Keratinocyte (primary cell): ENCODE measurements at regions not wholly inside any gene's neighbourhood (a gene's known extent, or its start where the extent isn't known, plus 50 kb on each side); places are given as distances from the start of the nearest gene placed in this dataset.

ENCODE experiments used
- DNase-seq: peaks from one replicate; pipeline ENCODE4 v3.0.0-alpha.2; 2011; ENCODE audit warnings: low read depth, missing footprints, low spot score
- FAIRE-seq: peaks from 2 replicates; lab custom pipeline; 2011; peaks lifted over from hg19 to GRCh38; lab: Jason Lieb, UNC
- H2AFZ ChIP-seq: 2 replicates; pipeline ENCODE4 v1.6.0; 2012; ENCODE audit warnings: low read length, control low read depth, inconsistent platforms; ENCODE audit not compliant: control insufficient read depth
- H3K27ac ChIP-seq: 2 replicates; pipeline ENCODE4 v1.5.1; 2011; ENCODE audit warnings: low read length; ENCODE audit not compliant: control insufficient read depth, insufficient read depth
- H3K27me3 ChIP-seq: 3 replicates; pipeline ENCODE4 v1.6.0; 2011; ENCODE audit warnings: low read length; ENCODE audit not compliant: control insufficient read depth, insufficient read depth; ENCODE audit errors: extremely low read depth
- H3K36me3 ChIP-seq, 2 experiments: 2 replicates in 1 of 2; 3 replicates in 1 of 2; pipeline ENCODE4 v1.5.1; 2011; ENCODE audit warnings: low read length in 2 of 2, mild to moderate bottlenecking in 1 of 2; ENCODE audit not compliant: control insufficient read depth in 2 of 2, insufficient read depth in 2 of 2; ENCODE audit errors: extremely low read depth in 1 of 2
- H3K4me1 ChIP-seq: 3 replicates; pipeline ENCODE4 v1.5.1; 2011; ENCODE audit warnings: low read length; ENCODE audit not compliant: control insufficient read depth, insufficient read depth; ENCODE audit errors: extremely low read depth
- H3K4me2 ChIP-seq: 3 replicates; pipeline ENCODE4 v1.6.0; 2011; ENCODE audit warnings: low read depth, low read length; ENCODE audit not compliant: control insufficient read depth, insufficient read depth; ENCODE audit errors: extremely low read depth
- H3K4me3 ChIP-seq, 3 experiments: fragments of 200-600 bp in 1 of 3; sonication (generic) in 1 of 3; 2 replicates in 2 of 3; 3 replicates in 1 of 3; pipeline ENCODE4 v1.5.1; 2011 to 2016; ENCODE audit warnings: low read length in 3 of 3, mild to moderate bottlenecking in 3 of 3, control low read depth in 2 of 3, inconsistent platforms in 1 of 3, low read depth in 1 of 3, mixed read lengths in 1 of 3, mixed run types in 1 of 3, moderate library complexity in 1 of 3; ENCODE audit not compliant: control insufficient read depth in 2 of 3, insufficient read depth in 2 of 3; ENCODE audit errors: extremely low read depth in 1 of 3
- H3K79me2 ChIP-seq: 2 replicates; pipeline ENCODE4 v1.6.0; 2012; ENCODE audit warnings: low read length; ENCODE audit not compliant: control insufficient read depth, insufficient read depth
- H3K9ac ChIP-seq: 3 replicates; pipeline ENCODE4 v1.6.0; 2011; ENCODE audit warnings: low read length; ENCODE audit not compliant: control insufficient read depth, insufficient read depth; ENCODE audit errors: extremely low read depth
- H3K9me1 ChIP-seq: 3 replicates; pipeline ENCODE4 v1.6.0; 2011; ENCODE audit warnings: low read length; ENCODE audit not compliant: control insufficient read depth, insufficient read depth; ENCODE audit errors: extremely low read depth
- H3K9me3 ChIP-seq: 2 replicates; pipeline ENCODE4 v1.5.1; 2012; ENCODE audit warnings: low read depth, low read length; ENCODE audit not compliant: control insufficient read depth
- H4K20me1 ChIP-seq: 3 replicates; pipeline ENCODE4 v1.6.0; 2011; ENCODE audit warnings: low read length; ENCODE audit not compliant: control insufficient read depth, insufficient read depth; ENCODE audit errors: extremely low read depth
- EZH2 ChIP-seq: IDR thresholded peaks from one replicate; pipeline ENCODE4 v1.6.1; 2012; ENCODE audit warnings: inconsistent platforms, mild to moderate bottlenecking, low read length, moderate library complexity
- dilution Hi-C: fragments of 300-500 bp; cut with MboI; formaldehyde crosslinking; loops from one replicate; pipeline ENCODE4 v1.7.0; 2020; ENCODE audit warnings: low sequenced_read_pairs; ENCODE audit not compliant: extremely low pct_ligation_motif_present
- TF ChIP-seq, protein P1 (sequence below), 3 experiments: IDR thresholded peaks in 1 of 3; conservative IDR thresholded peaks in 1 of 3; optimal IDR thresholded peaks in 1 of 3; 2 replicates in 2 of 3; 3 replicates in 1 of 3; pipeline versions ENCODE3 to v1.5.1; 2011; ENCODE audit warnings: low read length in 3 of 3, mild to moderate bottlenecking in 3 of 3, moderate library complexity in 2 of 3, control low read depth in 1 of 3, inconsistent platforms in 1 of 3; ENCODE audit not compliant: insufficient read depth in 2 of 3; ENCODE audit errors: extremely low read depth in 1 of 3

DNA sequence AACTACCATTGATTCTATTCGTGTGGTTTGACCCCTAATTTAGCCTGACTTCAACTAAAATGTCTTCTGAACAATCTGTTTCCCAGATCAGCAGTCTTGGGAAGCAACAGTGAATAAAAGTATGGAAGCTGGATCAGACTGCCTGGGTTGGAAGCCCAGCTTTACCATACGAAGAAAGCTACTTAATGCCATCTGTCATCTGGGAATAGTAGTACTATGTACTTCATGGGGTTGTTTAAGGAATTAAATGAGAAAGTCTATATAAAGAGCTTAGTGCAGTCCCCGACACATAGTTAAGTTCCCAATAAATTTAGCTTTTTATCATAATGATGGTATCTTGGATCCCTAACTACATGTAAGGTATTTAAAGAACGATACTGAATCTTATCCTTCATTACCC lies 151.5 kb upstream of the ERCC4 start:
- DNase-seq: no peak
- no peaks in the 10 kb centered on the region for H3K9me3 ChIP-seq
- no peaks in the 10 kb centered on the region for H3K4me1 ChIP-seq
- dilution Hi-C loops: no loop called here
- FAIRE-seq: no peak
- H4K20me1 ChIP-seq: no peaks in the 10 kb centered on the region
- no peak for TF ChIP-seq EZH2
- H3K9me1 ChIP-seq: no peaks in the 10 kb centered on the region
- H3K4me3 ChIP-seq: no peak overlapping the region
- no peaks in the 10 kb centered on the region for H3K36me3 ChIP-seq
- H2AFZ ChIP-seq: no peak overlapping the region
- no peaks in the 10 kb centered on the region for H3K27me3 ChIP-seq
- no peak overlapping the region for H3K4me2 ChIP-seq
- H3K9ac ChIP-seq: no peak overlapping the region
- no peak overlapping the region for H3K27ac ChIP-seq
- H3K79me2 ChIP-seq: no peaks in the 10 kb centered on the region

DNA sequence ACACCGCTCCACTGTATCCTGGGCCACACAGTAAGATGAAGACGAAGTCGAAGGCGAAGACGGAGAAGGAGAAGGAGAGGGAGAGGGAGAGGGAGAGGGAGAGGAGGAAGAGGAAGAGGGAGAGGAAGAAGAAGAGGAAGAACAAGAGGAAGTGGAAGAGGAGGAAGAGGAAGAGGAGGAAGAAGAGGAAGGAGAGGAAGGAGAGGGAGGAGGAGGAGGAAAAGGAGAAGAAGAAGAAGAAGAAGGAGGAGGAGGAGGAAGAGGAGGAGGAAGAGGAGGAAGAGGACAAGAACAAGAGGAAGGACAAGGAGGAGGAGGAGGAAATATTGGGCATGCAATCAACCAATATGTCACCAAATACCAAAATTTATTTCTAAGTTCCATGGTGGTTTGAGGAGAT lies 149.5 kb upstream of the ERCC4 start:
- no peak overlapping the region for H2AFZ ChIP-seq
- H3K4me1 ChIP-seq: no peaks in the 10 kb centered on the region
- no peaks in the 10 kb centered on the region for H3K36me3 ChIP-seq
- H3K9ac ChIP-seq: no peak overlapping the region
- H3K4me3 ChIP-seq: no peak overlapping the region
- FAIRE-seq (no peak), DNase-seq (no peak)
- no peaks in the 10 kb centered on the region for H3K79me2 ChIP-seq
- H3K9me1 ChIP-seq: no peaks in the 10 kb centered on the region
- H3K9me3 ChIP-seq: no peaks in the 10 kb centered on the region
- no peak overlapping the region for H3K4me2 ChIP-seq
- dilution Hi-C loops: no loop called here
- H3K27ac ChIP-seq: no peak overlapping the region
- no peak for TF ChIP-seq EZH2
- TF ChIP-seq, protein P1, sequence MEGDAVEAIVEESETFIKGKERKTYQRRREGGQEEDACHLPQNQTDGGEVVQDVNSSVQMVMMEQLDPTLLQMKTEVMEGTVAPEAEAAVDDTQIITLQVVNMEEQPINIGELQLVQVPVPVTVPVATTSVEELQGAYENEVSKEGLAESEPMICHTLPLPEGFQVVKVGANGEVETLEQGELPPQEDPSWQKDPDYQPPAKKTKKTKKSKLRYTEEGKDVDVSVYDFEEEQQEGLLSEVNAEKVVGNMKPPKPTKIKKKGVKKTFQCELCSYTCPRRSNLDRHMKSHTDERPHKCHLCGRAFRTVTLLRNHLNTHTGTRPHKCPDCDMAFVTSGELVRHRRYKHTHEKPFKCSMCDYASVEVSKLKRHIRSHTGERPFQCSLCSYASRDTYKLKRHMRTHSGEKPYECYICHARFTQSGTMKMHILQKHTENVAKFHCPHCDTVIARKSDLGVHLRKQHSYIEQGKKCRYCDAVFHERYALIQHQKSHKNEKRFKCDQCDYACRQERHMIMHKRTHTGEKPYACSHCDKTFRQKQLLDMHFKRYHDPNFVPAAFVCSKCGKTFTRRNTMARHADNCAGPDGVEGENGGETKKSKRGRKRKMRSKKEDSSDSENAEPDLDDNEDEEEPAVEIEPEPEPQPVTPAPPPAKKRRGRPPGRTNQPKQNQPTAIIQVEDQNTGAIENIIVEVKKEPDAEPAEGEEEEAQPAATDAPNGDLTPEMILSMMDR (optimal IDR thresholded peaks at IDR 0.05 in 1 of 3, IDR thresholded peaks at IDR 0.05 in 1 of 3, conservative IDR thresholded peaks at IDR 0.05 in 1 of 3; ENCODE audit: extremely low read depth in 1 of 3, insufficient read depth in 2 of 3, low read length in 3 of 3): no peak
- no peaks in the 10 kb centered on the region for H4K20me1 ChIP-seq
- no peaks in the 10 kb centered on the region for H3K27me3 ChIP-seq

DNA sequence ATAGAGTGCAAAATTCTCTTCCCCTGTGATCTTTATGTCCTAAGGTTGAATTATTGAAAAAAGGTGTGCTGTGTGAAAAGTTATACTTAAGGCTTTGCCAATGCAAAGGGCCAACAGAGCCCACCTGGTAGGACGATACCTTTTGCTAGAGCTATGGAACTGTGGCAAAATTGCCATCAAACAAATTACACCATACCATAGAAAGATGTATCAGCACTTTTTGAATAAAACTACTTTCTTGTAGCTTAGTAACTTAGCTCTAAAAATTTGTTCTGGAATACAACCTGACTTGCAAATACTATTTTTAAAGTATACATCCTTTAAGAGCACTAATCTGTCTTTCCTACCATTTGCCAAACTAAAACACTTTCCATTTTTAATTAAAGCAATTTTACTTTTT lies 147.2 kb upstream of the ERCC4 start:
- H3K9me3 ChIP-seq: no peaks in the 10 kb centered on the region
- no peak overlapping the region for H3K4me3 ChIP-seq
- no peaks in the 10 kb centered on the region for H4K20me1 ChIP-seq
- no peaks in the 10 kb centered on the region for H3K27me3 ChIP-seq
- no peak overlapping the region for H2AFZ ChIP-seq
- dilution Hi-C loops: no loop called here
- FAIRE-seq (no peak), DNase-seq (no peak)
- H3K36me3 ChIP-seq: no peaks in the 10 kb centered on the region
- TF ChIP-seq, protein P1 (optimal IDR thresholded peaks at IDR 0.05 in 1 of 3, IDR thresholded peaks at IDR 0.05 in 1 of 3, conservative IDR thresholded peaks at IDR 0.05 in 1 of 3; ENCODE audit: extremely low read depth in 1 of 3, insufficient read depth in 2 of 3, low read length in 3 of 3): no peak
- no peak for TF ChIP-seq EZH2
- H3K4me2 ChIP-seq: no peak overlapping the region
- H3K9me1 ChIP-seq: no peaks in the 10 kb centered on the region
- no peak overlapping the region for H3K9ac ChIP-seq
- no peaks in the 10 kb centered on the region for H3K79me2 ChIP-seq
- H3K4me1 ChIP-seq: no peaks in the 10 kb centered on the region
- no peak overlapping the region for H3K27ac ChIP-seq
